BLaER1 treated with 17β-estradiol and CSF1 and Interleukin-3, amounts not matched to agents 10 nM and 100 nM (cell line): ENCODE measurements at regions not wholly inside any gene's neighbourhood (a gene's known extent, or its start where the extent isn't known, plus 50 kb on each side); places are given as distances from the start of the nearest gene placed in this dataset.
"Not testable (repeated sequence)": the region's sequence is repeated elsewhere in the genome, so short reads cannot be mapped to it uniquely, and the experiment has no call there.

Experiments
- H3K27ac ChIP-seq, 11 experiments: shearing (Covaris generic); formaldehyde crosslinking; 2 replicates each; pipeline ENCODE4 v1.8.1; 2022
- H3K27me3 ChIP-seq, 11 experiments: shearing (Covaris generic); formaldehyde crosslinking; 2 replicates each; pipeline ENCODE4 v1.8.1; 2022
- H3K36me3 ChIP-seq, 11 experiments: shearing (Covaris generic); formaldehyde crosslinking; 2 replicates each; pipeline ENCODE4 v1.8.1; 2022
- H3K4me1 ChIP-seq, 10 experiments: shearing (Covaris generic); formaldehyde crosslinking; 2 replicates each; pipeline ENCODE4 v1.8.1; 2022
- H3K4me2 ChIP-seq, 11 experiments: shearing (Covaris generic); formaldehyde crosslinking; 2 replicates each; pipeline ENCODE4 v1.8.1; 2022
- H3K4me3 ChIP-seq, 10 experiments: shearing (Covaris generic); formaldehyde crosslinking; 2 replicates each; pipeline ENCODE4 v1.8.1; 2022
- H3K9ac ChIP-seq, 11 experiments: shearing (Covaris generic); formaldehyde crosslinking; 2 replicates each; pipeline ENCODE4 v1.8.1; 2022
- H3K9me3 ChIP-seq, 11 experiments: shearing (Covaris generic); formaldehyde crosslinking; replicated peaks in 1 of 11; 2 replicates each; pipeline ENCODE4 v1.8.1; 2022
- H4K20me1 ChIP-seq, 11 experiments: shearing (Covaris generic); formaldehyde crosslinking; 2 replicates each; pipeline ENCODE4 v1.8.1; 2022
- Cebpa-rat ChIP-seq, 11 experiments: shearing (Covaris generic); IDR thresholded peaks; 2 replicates each; pipeline ENCODE4 v1.8.1; 2022

GRCh38 chr2:13353083-13353482, 636.3 kb downstream of the TRIB2 start:
- H3K36me3 ChIP-seq, result no peaks in the 10 kb centered on the region
- H3K4me2 ChIP-seq, result no peak overlapping the region
- TF ChIP-seq Cebpa-rat (IDR thresholded peaks at IDR 0.05), result no peak
- no peaks in the 10 kb centered on the region for H4K20me1 ChIP-seq
- no peaks in the 10 kb centered on the region for H3K4me1 ChIP-seq
- H3K4me3 ChIP-seq, result no peak overlapping the region
- no peak overlapping the region for H3K27ac ChIP-seq
- no peak overlapping the region for H3K9ac ChIP-seq
- H3K9me3 ChIP-seq, result 0 out of 22 replicates have a peak, but pooled peaks cover 0 to 4% (median 0%) of the 10 kb centered on the region in 11 experiments
- H3K27me3 ChIP-seq, result no peaks in the 10 kb centered on the region

GRCh38 chr2:13354031-13354430, 637.3 kb downstream of the TRIB2 start:
- H3K4me1 ChIP-seq, result no peaks in the 10 kb centered on the region
- TF ChIP-seq Cebpa-rat (IDR thresholded peaks at IDR 0.05), result no peak
- H3K9ac ChIP-seq, result no peak overlapping the region
- H3K36me3 ChIP-seq, result no peaks in the 10 kb centered on the region
- H3K27ac ChIP-seq, result no peak overlapping the region
- 0 out of 22 replicates have a peak, but pooled peaks cover 0 to 4% (median 0%) of the 10 kb centered on the region in 11 experiments for H3K9me3 ChIP-seq
- no peak overlapping the region for H3K4me3 ChIP-seq
- H3K4me2 ChIP-seq, result no peak overlapping the region
- H3K27me3 ChIP-seq, result no peaks in the 10 kb centered on the region
- H4K20me1 ChIP-seq, result no peaks in the 10 kb centered on the region

- not testable (repeated sequence) for H3K27ac ChIP-seq, H3K36me3 ChIP-seq, H3K4me2 ChIP-seq, H4K20me1 ChIP-seq, H3K27me3 ChIP-seq, H3K4me3 ChIP-seq, H3K9me3 ChIP-seq, H3K4me1 ChIP-seq, H3K9ac ChIP-seq
Measured at GRCh38 chr2:13381928-13382327, 665.2 kb downstream of the TRIB2 start.

GRCh38 chr2:13389172-13389571, 672.4 kb downstream of the TRIB2 start:
- H4K20me1 ChIP-seq, H3K27me3 ChIP-seq, H3K4me2 ChIP-seq, H3K4me1 ChIP-seq, H3K9ac ChIP-seq, H3K27ac ChIP-seq, H3K36me3 ChIP-seq, H3K4me3 ChIP-seq, H3K9me3 ChIP-seq: not testable (repeated sequence)

- Histone ChIP-seq H3K27me3 (no peaks in the 10 kb centered on the region), H3K27ac (no peak overlapping the region), H3K9me3 (peaks cover 0 to 5% (median 0%) of the 10 kb centered on the region in 11 experiments; a peak in 1 of 22 replicates), H3K36me3 (no peaks in the 10 kb centered on the region), H4K20me1 (no peaks in the 10 kb centered on the region), H3K4me3 (no peak overlapping the region), H3K4me1 (no peaks in the 10 kb centered on the region), H3K9ac (no peak overlapping the region), H3K4me2 (no peak overlapping the region)
- TF ChIP-seq Cebpa-rat (IDR thresholded peaks at IDR 0.05), result no peak
Measured at GRCh38 chr2:13390676-13391075, 673.9 kb downstream of the TRIB2 start.

GRCh38 chr2:13401312-13401711, 684.6 kb downstream of the TRIB2 start:
- Histone ChIP-seq H3K27ac (no peak overlapping the region), H3K9ac (no peak overlapping the region), H3K4me2 (no peak overlapping the region), H4K20me1 (no peaks in the 10 kb centered on the region), H3K9me3 (no peaks in the 10 kb centered on the region), H3K27me3 (no peaks in the 10 kb centered on the region), H3K4me1 (no peaks in the 10 kb centered on the region), H3K4me3 (no peak overlapping the region), H3K36me3 (no peaks in the 10 kb centered on the region)
- no peak for TF ChIP-seq Cebpa-rat (IDR thresholded peaks at IDR 0.05)

- Histone ChIP-seq H3K27me3 (no peaks in the 10 kb centered on the region), H3K4me1 (no peaks in the 10 kb centered on the region), H4K20me1 (no peaks in the 10 kb centered on the region), H3K9me3 (peaks cover 6 to 17% (median 10%) of the 10 kb centered on the region in 11 experiments; a peak in 13 of 22 replicates), H3K9ac (no peak overlapping the region), H3K4me2 (no peak overlapping the region), H3K27ac (no peak overlapping the region), H3K4me3 (no peak overlapping the region), H3K36me3 (no peaks in the 10 kb centered on the region)
- no peak for TF ChIP-seq Cebpa-rat (IDR thresholded peaks at IDR 0.05)
Measured at GRCh38 chr2:13413989-13414388, 697.3 kb downstream of the TRIB2 start.

- TF ChIP-seq Cebpa-rat (IDR thresholded peaks at IDR 0.05), result no peak
Measured at GRCh38 chr2:13414897-13415296, 698.2 kb downstream of the TRIB2 start.

GRCh38 chr2:13433954-13434353, 717.2 kb downstream of the TRIB2 start:
- H3K9ac ChIP-seq, result no peak overlapping the region

More at GRCh38 chr2:13414897-13415296, 698.2 kb downstream of the TRIB2 start:
- H4K20me1 ChIP-seq, result no peaks in the 10 kb centered on the region
- H3K9me3 ChIP-seq, result peaks cover 6 to 17% (median 10%) of the 10 kb centered on the region in 11 experiments; a peak in 13 of 22 replicates
- H3K4me3 ChIP-seq, result no peak overlapping the region
- no peaks in the 10 kb centered on the region for H3K36me3 ChIP-seq
- no peak overlapping the region for H3K9ac ChIP-seq
- H3K27ac ChIP-seq, result no peak overlapping the region
- H3K27me3 ChIP-seq, result no peaks in the 10 kb centered on the region
- no peaks in the 10 kb centered on the region for H3K4me1 ChIP-seq
- H3K4me2 ChIP-seq, result no peak overlapping the region

GRCh38 chr2:13443554-13444261, 727.0 kb downstream of the TRIB2 start:
- not testable (repeated sequence) for H3K27me3 ChIP-seq, H3K4me1 ChIP-seq, H3K4me2 ChIP-seq, H3K4me3 ChIP-seq, H3K9me3 ChIP-seq, H3K27ac ChIP-seq, H3K36me3 ChIP-seq, H4K20me1 ChIP-seq, H3K9ac ChIP-seq

More at GRCh38 chr2:13433954-13434353, 717.2 kb downstream of the TRIB2 start:
- Histone ChIP-seq H3K4me1 (no peaks in the 10 kb centered on the region), H3K27ac (no peak overlapping the region), H4K20me1 (no peaks in the 10 kb centered on the region), H3K4me3 (no peak overlapping the region), H3K36me3 (no peaks in the 10 kb centered on the region), H3K27me3 (no peaks in the 10 kb centered on the region), H3K9me3 (no peaks in the 10 kb centered on the region), H3K4me2 (no peak overlapping the region)
- no peak for TF ChIP-seq Cebpa-rat (IDR thresholded peaks at IDR 0.05)
